Effector CD8-positive, alpha-beta T cell (primary cell): ENCODE measurements at regions not wholly inside any gene's neighbourhood (a gene's known extent, or its start where the extent isn't known, plus 50 kb on each side); places are given as distances from the start of the nearest gene placed in this dataset.

Experiments
- DNase-seq: peaks from one replicate; lab custom pipeline; 2025; lab: John Stamatoyannopoulos, UW

GRCh38 chr18:21162786-21163185, 51.2 kb upstream of the ROCK1 start:
- no peak for DNase-seq

GRCh38 chr18:21163647-21164547, 52.3 kb upstream of the ROCK1 start:
- no peak for DNase-seq

GRCh38 chr18:21164548-21165095, 53.0 kb upstream of the ROCK1 start:
- DNase-seq, result no peak

- DNase-seq, result no peak
Measured at GRCh38 chr18:21167641-21168377, 56.2 kb upstream of the ROCK1 start.

- no peak for DNase-seq
Measured at GRCh38 chr18:21168880-21169279, 57.3 kb upstream of the ROCK1 start.

- DNase-seq, result no peak
Measured at GRCh38 chr18:21177822-21178221, 64.2 kb upstream of the GREB1L start.

GRCh38 chr18:21179590-21180220, 62.3 kb upstream of the GREB1L start:
- peak; percentile 5 for DNase-seq

GRCh38 chr18:21180588-21180987, 61.4 kb upstream of the GREB1L start:
- DNase-seq, result no peak

- DNase-seq, result no peak
Measured at GRCh38 chr18:21181766-21182165, 60.3 kb upstream of the GREB1L start.

- no peak for DNase-seq
Measured at GRCh38 chr18:21183670-21184069, 58.4 kb upstream of the GREB1L start.

GRCh38 chr18:21184396-21184996, 57.5 kb upstream of the GREB1L start:
- DNase-seq, result no peak

GRCh38 chr18:21187886-21188285, 54.1 kb upstream of the GREB1L start:
- no peak for DNase-seq

- no peak for DNase-seq
Measured at GRCh38 chr18:21191596-21192307, 50.3 kb upstream of the GREB1L start.
